ES-I3 (cell line): ENCODE measurements at regions not wholly inside any gene's neighbourhood (a gene's known extent, or its start where the extent isn't known, plus 50 kb on each side); places are given as distances from the start of the nearest gene placed in this dataset.

Source experiments
- H3K36me3 ChIP-seq: 2 replicates; pipeline ENCODE4 v1.6.1; 2013; ENCODE audit warnings: mild to moderate bottlenecking, low read length, control low read depth, moderate library complexity; ENCODE audit not compliant: insufficient read depth
- H3K4me1 ChIP-seq: 2 replicates; pipeline ENCODE4 v1.6.1; 2013; ENCODE audit warnings: mild to moderate bottlenecking, control low read depth, low read length; ENCODE audit not compliant: insufficient read depth
- H3K9ac ChIP-seq: 2 replicates; pipeline ENCODE4 v1.6.1; 2013; ENCODE audit warnings: low read depth, mild to moderate bottlenecking, low read length, moderate library complexity
- H3K9me3 ChIP-seq: 2 replicates; pipeline ENCODE4 v1.6.1; 2013; ENCODE audit warnings: mild to moderate bottlenecking, low read length, moderate library complexity; ENCODE audit not compliant: control insufficient read depth, insufficient read depth

DNA sequence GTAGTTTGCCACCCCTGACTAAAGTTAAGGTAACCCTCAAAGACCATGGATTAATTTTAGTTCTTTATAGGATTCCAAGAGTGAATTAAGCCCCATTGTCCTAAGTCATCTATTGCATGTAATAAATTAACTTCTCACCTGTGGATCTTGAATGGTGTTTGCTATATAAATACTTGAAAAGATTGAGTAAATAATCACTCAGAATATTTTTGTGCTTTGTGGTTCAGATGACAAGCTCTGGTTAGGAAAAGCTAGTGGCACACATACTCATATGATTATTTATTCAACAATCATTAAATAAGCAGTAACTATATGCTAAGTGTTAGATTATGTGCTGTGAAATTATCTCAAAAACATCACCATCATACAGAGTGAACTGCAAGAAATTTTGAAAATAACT, 203.2 kb downstream of the OGFRL1 start:
- peaks cover 16% of the 10 kb centered on the region for H3K4me1 ChIP-seq
- H3K36me3 ChIP-seq: no peaks in the 10 kb centered on the region
- H3K9me3 ChIP-seq: no peaks in the 10 kb centered on the region
- no peak overlapping the region for H3K9ac ChIP-seq

GRCh38 chr6:71492668-71493067, 204.1 kb downstream of the OGFRL1 start:
- Histone ChIP-seq H3K9me3 (no peaks in the 10 kb centered on the region), H3K4me1 (peaks cover 16% of the 10 kb centered on the region), H3K9ac (no peak overlapping the region), H3K36me3 (no peaks in the 10 kb centered on the region)

GRCh38 chr6:71496018-71496721, 207.6 kb downstream of the OGFRL1 start:
- Histone ChIP-seq H3K9ac (no peak overlapping the region), H3K4me1 (peaks cover 16% of the 10 kb centered on the region), H3K36me3 (no peaks in the 10 kb centered on the region), H3K9me3 (no peaks in the 10 kb centered on the region)

- Histone ChIP-seq H3K9me3 (no peaks in the 10 kb centered on the region), H3K4me1 (peaks cover 16% of the 10 kb centered on the region), H3K9ac (no peak overlapping the region), H3K36me3 (no peaks in the 10 kb centered on the region)
These were observed 208.1 kb downstream of the OGFRL1 start for GRCh38 chr6:71496722-71497033.

- no peaks in the 10 kb centered on the region for H3K9me3 ChIP-seq
- H3K9ac ChIP-seq: no peak overlapping the region
- peaks cover 16% of the 10 kb centered on the region for H3K4me1 ChIP-seq
- no peaks in the 10 kb centered on the region for H3K36me3 ChIP-seq
These were observed 210.0 kb downstream of the OGFRL1 start for GRCh38 chr6:71498638-71499037.

GRCh38 chr6:71499667-71500066, 211.1 kb downstream of the OGFRL1 start:
- Histone ChIP-seq H3K9me3 (no peaks in the 10 kb centered on the region), H3K9ac (no peak overlapping the region), H3K36me3 (no peaks in the 10 kb centered on the region), H3K4me1 (peaks cover 16% of the 10 kb centered on the region)

DNA sequence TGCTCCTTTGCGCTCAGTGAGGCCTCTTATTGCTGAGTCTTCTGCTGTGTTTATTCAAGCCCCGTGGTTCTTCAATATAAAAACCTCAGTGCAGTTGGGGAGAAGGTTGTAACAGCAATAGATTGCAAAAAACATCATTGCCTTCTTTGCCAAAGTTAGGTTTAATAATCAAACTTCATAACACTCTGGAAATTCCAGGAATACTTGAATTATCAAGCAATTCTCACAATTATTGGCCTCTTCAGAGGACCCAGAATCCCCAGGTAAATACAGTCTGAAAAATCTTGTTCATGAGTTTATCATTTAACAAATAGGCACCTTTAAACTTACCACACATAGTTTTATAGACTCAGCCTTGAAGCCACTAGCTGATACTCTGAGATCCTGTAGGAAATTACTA, 213.6 kb downstream of the OGFRL1 start:
- no peaks in the 10 kb centered on the region for H3K9me3 ChIP-seq
- H3K9ac ChIP-seq: no peak overlapping the region
- peaks cover 6% of the 10 kb centered on the region; the same call in 1 of the 2 replicates for H3K4me1 ChIP-seq
- no peaks in the 10 kb centered on the region for H3K36me3 ChIP-seq

GRCh38 chr6:71502956-71503355, 214.3 kb downstream of the OGFRL1 start:
- peaks cover 6% of the 10 kb centered on the region; the same call in 1 of the 2 replicates for H3K4me1 ChIP-seq
- H3K9me3 ChIP-seq: no peaks in the 10 kb centered on the region
- no peak overlapping the region for H3K9ac ChIP-seq
- H3K36me3 ChIP-seq: no peaks in the 10 kb centered on the region

GRCh38 chr6:71507183-71507582, 218.6 kb downstream of the OGFRL1 start:
- Histone ChIP-seq H3K9ac (no peak overlapping the region), H3K9me3 (no peaks in the 10 kb centered on the region), H3K36me3 (no peaks in the 10 kb centered on the region), H3K4me1 (peaks cover 8% of the 10 kb centered on the region)

DNA sequence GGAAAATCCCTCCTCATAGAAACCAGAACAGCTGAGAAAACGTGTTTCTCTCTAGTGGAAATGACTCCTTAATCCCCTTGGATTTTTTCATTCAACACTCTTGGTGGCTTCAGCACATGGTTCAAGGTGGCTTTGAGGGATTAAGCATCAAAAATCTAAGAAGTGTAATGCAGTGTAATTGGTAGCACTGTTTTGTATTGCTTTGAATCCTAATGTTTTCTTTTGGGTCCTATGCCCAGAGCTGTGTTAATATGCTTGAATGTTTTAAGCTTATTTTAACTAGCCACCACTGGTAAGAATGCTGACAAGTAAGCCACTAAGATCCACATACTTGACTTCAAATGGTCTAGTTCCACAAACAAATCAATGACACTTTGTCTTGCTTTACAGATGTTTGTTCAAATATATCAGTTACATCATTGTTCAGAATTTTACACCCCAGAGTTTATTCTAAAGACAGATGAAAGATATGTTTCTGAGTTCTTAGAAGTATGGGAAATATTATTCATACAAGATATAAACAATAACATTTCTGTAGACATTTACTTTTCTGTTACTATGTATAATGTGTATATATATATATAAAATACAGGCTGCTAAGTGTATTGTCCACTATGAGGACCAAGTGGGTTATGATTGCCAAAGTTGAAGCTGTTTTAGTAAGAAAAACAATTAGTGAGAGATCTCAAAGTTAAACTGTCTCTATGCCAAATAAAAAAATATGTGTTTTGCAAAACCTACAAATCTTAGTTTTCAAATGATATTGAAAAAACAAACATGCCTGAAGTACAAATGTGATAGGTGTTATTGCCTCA, 220.8 kb downstream of the OGFRL1 start:
- peaks cover 8% of the 10 kb centered on the region for H3K4me1 ChIP-seq
- H3K9me3 ChIP-seq: no peaks in the 10 kb centered on the region
- no peaks in the 10 kb centered on the region for H3K36me3 ChIP-seq
- no peak overlapping the region for H3K9ac ChIP-seq

DNA sequence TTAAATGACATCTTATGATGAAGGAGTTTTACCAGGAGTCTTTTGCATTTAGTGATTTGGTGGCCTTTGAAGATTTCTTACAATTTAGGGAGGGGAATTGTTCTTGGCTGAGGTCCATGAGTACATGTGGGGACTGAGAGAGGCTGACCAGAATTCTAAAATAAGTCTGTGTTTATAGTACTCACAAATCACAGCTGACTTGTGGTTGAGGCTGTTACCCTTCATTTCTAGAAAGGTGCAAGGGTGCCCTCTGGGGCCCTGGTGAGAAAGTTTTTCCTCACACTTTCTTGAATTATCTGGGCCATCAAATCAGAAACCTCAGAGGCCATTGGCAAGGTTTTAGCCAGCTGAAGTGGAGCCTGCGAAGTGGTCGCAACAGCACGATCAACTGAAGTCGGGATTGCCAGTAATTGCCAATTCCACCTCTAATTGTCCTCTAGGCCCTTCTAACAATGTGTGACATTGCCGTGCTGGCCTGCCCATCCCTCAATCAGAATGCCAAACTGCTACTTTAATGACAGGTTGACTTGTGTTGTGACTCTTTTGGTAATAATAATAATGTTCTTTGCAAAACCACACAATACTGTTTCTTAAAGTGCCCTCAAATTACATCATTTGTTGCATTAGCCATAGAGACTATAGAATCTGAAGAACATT, 221.6 kb downstream of the OGFRL1 start:
- no peak overlapping the region for H3K9ac ChIP-seq
- H3K36me3 ChIP-seq: no peaks in the 10 kb centered on the region
- peaks cover 8% of the 10 kb centered on the region for H3K4me1 ChIP-seq
- H3K9me3 ChIP-seq: no peaks in the 10 kb centered on the region

GRCh38 chr6:71510856-71511255, 222.2 kb downstream of the OGFRL1 start:
- H3K36me3 ChIP-seq: no peaks in the 10 kb centered on the region
- no peak overlapping the region for H3K9ac ChIP-seq
- H3K9me3 ChIP-seq: no peaks in the 10 kb centered on the region
- H3K4me1 ChIP-seq: peaks cover 8% of the 10 kb centered on the region

- Histone ChIP-seq H3K9ac (no peak overlapping the region), H3K9me3 (no peaks in the 10 kb centered on the region), H3K36me3 (no peaks in the 10 kb centered on the region), H3K4me1 (peaks cover 8% of the 10 kb centered on the region)
These were observed 223.6 kb downstream of the OGFRL1 start for GRCh38 chr6:71512256-71512655.

DNA sequence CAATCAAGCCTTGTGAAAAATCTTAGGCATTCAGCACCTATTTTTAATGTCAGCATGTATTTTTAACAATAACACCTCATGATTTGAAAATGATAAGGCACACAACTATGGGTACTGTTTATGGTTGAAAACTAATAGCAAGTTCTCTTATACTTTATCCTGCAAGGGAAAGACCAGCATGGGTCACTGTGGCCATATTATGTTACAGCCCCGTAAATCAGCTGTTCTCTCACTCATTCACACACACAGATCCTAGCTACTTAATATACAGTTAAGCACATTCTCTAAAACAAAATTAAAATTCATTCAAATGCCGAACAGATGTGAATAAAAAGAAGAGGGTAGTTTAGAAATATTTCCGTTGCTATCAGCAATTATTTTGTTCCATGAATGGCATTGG, 224.4 kb downstream of the OGFRL1 start:
- H3K9me3 ChIP-seq: no peaks in the 10 kb centered on the region
- peaks cover 8% of the 10 kb centered on the region for H3K4me1 ChIP-seq
- no peak overlapping the region for H3K9ac ChIP-seq
- H3K36me3 ChIP-seq: no peaks in the 10 kb centered on the region

- no peaks in the 10 kb centered on the region for H3K4me1 ChIP-seq
- H3K9me3 ChIP-seq: no peaks in the 10 kb centered on the region
- H3K36me3 ChIP-seq: no peaks in the 10 kb centered on the region
- H3K9ac ChIP-seq: no peak overlapping the region
These were observed 234.9 kb downstream of the OGFRL1 start for GRCh38 chr6:71523548-71523947.
